Astrocyte (in vitro differentiated cells and primary cell): ENCODE measurements at regions not wholly inside any gene's neighbourhood (a gene's known extent, or its start where the extent isn't known, plus 50 kb on each side); places are given as distances from the start of the nearest gene placed in this dataset.

Experiments used
- DNase-seq: peaks from one replicate; pipeline ENCODE4 v3.0.0-alpha.2; 2010; ENCODE audit warnings: low read depth
- FAIRE-seq: peaks from 2 replicates; lab custom pipeline; 2011; peaks lifted over from hg19 to GRCh38; lab: Jason Lieb, UNC
- H2AFZ ChIP-seq: 2 replicates; pipeline ENCODE4 v1.6.0; 2012; ENCODE audit warnings: low read depth, low read length, inconsistent platforms
- H3K27ac ChIP-seq: 2 replicates; pipeline ENCODE4 v1.5.1; 2011; ENCODE audit warnings: low read depth, low read length, inconsistent platforms
- H3K27me3 ChIP-seq: 2 replicates; pipeline ENCODE4 v1.6.0; 2011; ENCODE audit warnings: low read length, inconsistent platforms; ENCODE audit not compliant: insufficient read depth
- H3K36me3 ChIP-seq: 2 replicates; pipeline ENCODE4 v1.5.1; 2011; ENCODE audit warnings: low read length, inconsistent platforms; ENCODE audit not compliant: insufficient read depth
- H3K4me1 ChIP-seq: 2 replicates; pipeline ENCODE4 v1.5.1; 2011; ENCODE audit warnings: low read length, inconsistent platforms; ENCODE audit not compliant: insufficient read depth
- H3K4me2 ChIP-seq: 2 replicates; pipeline ENCODE4 v1.6.0; 2012; ENCODE audit warnings: low read length, inconsistent platforms
- H3K4me3 ChIP-seq: 2 replicates; pipeline ENCODE4 v1.5.1; 2011; ENCODE audit warnings: low read depth, mild to moderate bottlenecking, low read length, inconsistent platforms; ENCODE audit not compliant: insufficient read depth
- H3K79me2 ChIP-seq: 2 replicates; pipeline ENCODE4 v1.6.0; 2012; ENCODE audit warnings: mild to moderate bottlenecking, low read length, inconsistent platforms; ENCODE audit not compliant: insufficient read depth
- H3K9ac ChIP-seq: 2 replicates; pipeline ENCODE4 v1.6.0; 2012; ENCODE audit warnings: mild to moderate bottlenecking, low read length, inconsistent platforms
- H3K9me3 ChIP-seq: 2 replicates; pipeline ENCODE4 v1.5.1; 2012; ENCODE audit warnings: low read depth, mild to moderate bottlenecking, low read length, inconsistent platforms; ENCODE audit not compliant: insufficient read depth
- H4K20me1 ChIP-seq: 2 replicates; pipeline ENCODE4 v1.6.0; 2012; ENCODE audit warnings: low read length, inconsistent platforms; ENCODE audit not compliant: insufficient read depth
- H3K27ac Mint-ChIP-seq: one replicate; pipeline ENCODE4 v1.8.0; 2021; ENCODE audit warnings: mild to moderate bottlenecking, mixed read lengths; ENCODE audit not compliant: unreplicated experiment
- H3K27me3 Mint-ChIP-seq: one replicate; pipeline ENCODE4 v1.8.0; 2021; ENCODE audit warnings: low read depth, mixed read lengths; ENCODE audit not compliant: unreplicated experiment
- H3K36me3 Mint-ChIP-seq: one replicate; pipeline ENCODE4 v1.8.0; 2021; ENCODE audit warnings: low read depth, mixed read lengths; ENCODE audit not compliant: unreplicated experiment
- H3K4me1 Mint-ChIP-seq: one replicate; pipeline ENCODE4 v1.8.0; 2021; ENCODE audit warnings: low read depth, mixed read lengths; ENCODE audit not compliant: unreplicated experiment
- H3K4me3 Mint-ChIP-seq: one replicate; pipeline ENCODE4 v1.8.0; 2021; ENCODE audit warnings: mild to moderate bottlenecking, moderate library complexity, mixed read lengths; ENCODE audit not compliant: unreplicated experiment
- H3K9me3 Mint-ChIP-seq: one replicate; pipeline ENCODE4 v1.8.0; 2021; ENCODE audit warnings: mild to moderate bottlenecking, mixed read lengths; ENCODE audit not compliant: unreplicated experiment
- CTCF ChIP-seq: IDR thresholded peaks from 2 replicates; pipeline ENCODE4 v1.5.1; 2011; ENCODE audit warnings: low read depth, mild to moderate bottlenecking, inconsistent platforms, low read length, moderate library complexity; ENCODE audit not compliant: insufficient read depth
- EZH2 ChIP-seq: IDR thresholded peaks from 2 replicates; pipeline ENCODE4 v1.6.1; 2012; ENCODE audit warnings: mild to moderate bottlenecking, low read length, inconsistent platforms; ENCODE audit not compliant: insufficient read depth

- Histone ChIP-seq H3K27ac (no peak overlapping the region), H3K79me2 (no peaks in the 10 kb centered on the region), H4K20me1 (no peaks in the 10 kb centered on the region), H2AFZ (no peak overlapping the region), H3K36me3 (no peaks in the 10 kb centered on the region), H3K9ac (no peak overlapping the region), H3K4me2 (no peak overlapping the region), H3K27me3 (no peaks in the 10 kb centered on the region), H3K4me3 (no peak overlapping the region), H3K9me3 (no peaks in the 10 kb centered on the region), H3K4me1 (no peaks in the 10 kb centered on the region)
- Mint-ChIP-seq H3K27ac (no peak overlapping the region), H3K36me3 (no peaks in the 10 kb centered on the region), H3K4me1 (no peaks in the 10 kb centered on the region), H3K9me3 (no peaks in the 10 kb centered on the region), H3K27me3 (no peaks in the 10 kb centered on the region), H3K4me3 (no peak overlapping the region)
- TF ChIP-seq EZH2 (no peak), CTCF (no peak)
- DNase-seq (peak; percentile 12), FAIRE-seq (no peak)
Measured at GRCh38 chr1:187306710-187307415, 478.1 kb downstream of the PLA2G4A start.

- no peak for TF ChIP-seq CTCF
- TF ChIP-seq EZH2, result no peak
- peaks cover 8% of the 10 kb centered on the region for H3K4me1 Mint-ChIP-seq
- no peaks in the 10 kb centered on the region for H3K9me3 Mint-ChIP-seq
- H3K4me2 ChIP-seq, result no peak overlapping the region
- no peak overlapping the region for H3K4me3 ChIP-seq
- no peaks in the 10 kb centered on the region for H3K79me2 ChIP-seq
- no peaks in the 10 kb centered on the region for H3K4me1 ChIP-seq
- H3K36me3 Mint-ChIP-seq, result no peaks in the 10 kb centered on the region
- H4K20me1 ChIP-seq, result no peaks in the 10 kb centered on the region
- no peaks in the 10 kb centered on the region for H3K27me3 Mint-ChIP-seq
- no peak overlapping the region for H3K9ac ChIP-seq
- no peak overlapping the region for H3K27ac Mint-ChIP-seq
- DNase-seq (no peak), FAIRE-seq (no peak)
- no peak overlapping the region for H3K27ac ChIP-seq
- no peaks in the 10 kb centered on the region for H3K27me3 ChIP-seq
- no peak overlapping the region for H2AFZ ChIP-seq
- H3K9me3 ChIP-seq, result no peaks in the 10 kb centered on the region
- H3K36me3 ChIP-seq, result no peaks in the 10 kb centered on the region
- no peak overlapping the region for H3K4me3 Mint-ChIP-seq
Measured at GRCh38 chr1:187310038-187310631, 481.4 kb downstream of the PLA2G4A start.

GRCh38 chr1:187313115-187313514 is 484.4 kb downstream of the PLA2G4A start:
- Mint-ChIP-seq H3K4me3 (no peak overlapping the region), H3K27ac (no peak overlapping the region), H3K9me3 (no peaks in the 10 kb centered on the region), H3K36me3 (no peaks in the 10 kb centered on the region), H3K27me3 (no peaks in the 10 kb centered on the region), H3K4me1 (peaks cover 8% of the 10 kb centered on the region)
- Histone ChIP-seq H4K20me1 (no peaks in the 10 kb centered on the region), H3K79me2 (no peaks in the 10 kb centered on the region), H3K4me2 (no peak overlapping the region), H3K9ac (no peak overlapping the region), H2AFZ (no peak overlapping the region), H3K4me3 (no peak overlapping the region), H3K27ac (no peak overlapping the region), H3K36me3 (no peaks in the 10 kb centered on the region), H3K4me1 (no peaks in the 10 kb centered on the region), H3K9me3 (no peaks in the 10 kb centered on the region), H3K27me3 (no peaks in the 10 kb centered on the region)
- peak; percentile 3 for DNase-seq
- no peak for FAIRE-seq
- TF ChIP-seq EZH2, result no peak
- no peak for TF ChIP-seq CTCF
